ENCODE measurements at regions not wholly inside any gene's neighbourhood (a gene's known extent, or its start where the extent isn't known, plus 50 kb on each side); places are given as distances from the start of the nearest gene placed in this dataset.
"Not testable (repeated sequence)": the region's sequence is repeated elsewhere in the genome, so short reads cannot be mapped to it uniquely, and the experiment has no call there.

DNA sequence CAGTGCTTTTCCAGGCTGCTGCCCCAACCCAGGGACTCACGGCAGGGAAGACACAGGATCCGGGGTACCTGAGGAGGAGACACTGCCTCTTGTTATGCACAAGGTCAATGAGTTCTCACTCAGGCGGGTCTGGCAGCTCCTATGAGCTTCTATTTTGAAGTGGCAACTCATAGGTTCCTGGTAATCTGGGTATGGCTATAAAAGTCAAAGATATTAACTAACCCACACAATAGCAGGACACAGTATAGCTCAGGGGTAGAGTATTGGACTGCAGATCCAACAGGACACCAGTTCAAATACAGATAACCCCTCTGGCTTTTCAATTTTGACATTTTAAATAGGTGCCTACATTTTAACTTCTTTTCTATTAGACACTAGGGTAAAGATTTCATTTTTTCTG is 130.3 kb upstream of the ZNF746 start:
- Histone ChIP-seq H3K9me3 (ENCODE audit: control insufficient read depth, insufficient read depth, low read length) (no peaks in the 10 kb centered on the region), H3K27me3 (ENCODE audit: control insufficient read depth, insufficient read depth, low read length) (peaks cover 23% of the 10 kb centered on the region), H3K4me3 (ENCODE audit: low read depth, low read length) (no peak overlapping the region), H3K36me3 (ENCODE audit: control insufficient read depth, insufficient read depth, low read length) (no peaks in the 10 kb centered on the region), H3K9ac (ENCODE audit: low read depth, low read length) (no peak overlapping the region), H3K4me1 (ENCODE audit: control insufficient read depth, insufficient read depth, low read length) (peaks cover 3% of the 10 kb centered on the region)

DNA sequence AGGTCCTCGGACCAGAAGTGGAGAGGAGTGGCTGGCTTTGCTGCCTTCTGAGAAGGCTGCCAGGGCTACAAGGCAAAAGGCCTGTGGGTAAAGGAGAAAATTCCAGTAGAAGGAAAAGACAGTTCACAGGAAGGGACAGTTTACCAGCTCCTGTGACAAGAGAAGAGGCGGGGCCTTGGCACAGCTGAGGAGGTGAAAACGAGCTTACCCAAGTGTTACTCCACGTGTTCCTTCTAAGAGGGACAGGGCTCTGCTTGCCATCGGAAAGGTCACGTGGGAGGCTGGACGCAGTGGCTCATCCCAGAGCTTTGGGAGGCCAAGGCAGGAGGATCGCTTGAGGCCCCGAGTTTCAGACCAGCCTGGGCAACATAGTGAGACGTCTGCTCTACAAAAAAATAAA is 129.4 kb upstream of the ZNF746 start:
- Histone ChIP-seq H3K27me3 (ENCODE audit: control insufficient read depth, insufficient read depth, low read length) (peaks cover 16% of the 10 kb centered on the region), H3K9me3 (ENCODE audit: control insufficient read depth, insufficient read depth, low read length) (no peaks in the 10 kb centered on the region), H3K9ac (ENCODE audit: low read depth, low read length) (no peak overlapping the region), H3K36me3 (ENCODE audit: control insufficient read depth, insufficient read depth, low read length) (no peaks in the 10 kb centered on the region), H3K4me3 (ENCODE audit: low read depth, low read length) (no peak overlapping the region), H3K4me1 (ENCODE audit: control insufficient read depth, insufficient read depth, low read length) (peaks cover 3% of the 10 kb centered on the region)

DNA sequence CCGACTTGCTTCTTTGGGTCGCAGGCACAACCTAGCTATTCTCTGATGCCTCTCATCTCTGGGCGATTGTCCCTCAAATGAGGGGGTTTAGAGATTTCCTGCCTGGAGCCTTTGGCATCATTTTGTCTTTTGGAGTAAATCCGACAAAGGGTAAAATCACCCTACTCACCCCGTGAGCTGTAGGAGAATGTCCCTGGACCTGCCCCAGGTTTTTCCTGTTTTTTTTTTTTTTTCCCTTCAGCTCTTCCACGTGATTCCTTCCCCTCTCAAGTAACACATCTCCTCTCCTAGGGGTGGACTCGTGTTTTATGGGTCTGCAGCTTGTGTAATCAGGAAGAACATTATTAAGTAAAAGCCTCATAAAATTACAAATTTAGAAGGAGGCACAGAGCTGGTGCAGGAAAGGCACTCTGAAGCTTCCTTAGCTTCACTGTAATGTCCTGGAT is 128.4 kb upstream of the ZNF746 start:
- no peaks in the 10 kb centered on the region for H3K9me3 ChIP-seq (ENCODE audit: control insufficient read depth, insufficient read depth, low read length)
- H3K27me3 ChIP-seq (ENCODE audit: control insufficient read depth, insufficient read depth, low read length), result peaks cover 12% of the 10 kb centered on the region
- no peak overlapping the region for H3K9ac ChIP-seq (ENCODE audit: low read depth, low read length)
- H3K4me3 ChIP-seq (ENCODE audit: low read depth, low read length), result no peak overlapping the region
- H3K36me3 ChIP-seq (ENCODE audit: control insufficient read depth, insufficient read depth, low read length), result peaks cover under 1% of the 10 kb centered on the region
- H3K4me1 ChIP-seq (ENCODE audit: control insufficient read depth, insufficient read depth, low read length), result peaks cover 3% of the 10 kb centered on the region

DNA sequence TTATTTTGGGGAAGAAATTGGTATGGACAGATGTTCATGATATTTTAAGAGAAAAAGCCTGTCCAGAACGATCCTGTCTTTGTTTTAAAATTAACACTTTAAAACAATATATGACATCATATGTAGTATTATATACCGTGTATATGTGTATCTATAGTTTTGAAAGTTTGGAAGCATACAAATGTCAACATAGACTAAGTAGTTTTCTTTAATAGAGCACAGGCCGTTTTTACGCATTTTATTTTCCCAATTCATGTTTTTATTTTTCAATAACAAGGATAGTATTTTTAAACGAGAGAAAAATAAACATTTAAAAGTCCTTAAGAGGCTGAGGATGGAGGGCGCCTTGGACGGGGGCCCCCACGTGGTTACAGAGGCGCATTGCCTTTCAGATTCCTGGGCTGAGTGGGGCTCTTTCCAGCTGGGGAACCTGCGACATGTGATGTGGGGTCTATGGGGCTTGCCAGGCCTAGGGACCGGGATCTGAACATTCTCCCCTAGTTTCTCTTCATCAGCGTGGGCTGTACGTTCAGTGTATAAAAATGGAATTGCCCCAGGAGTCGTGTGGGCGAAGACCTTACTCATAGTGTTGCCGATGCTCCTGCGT is 127.8 kb upstream of the ZNF746 start:
- Histone ChIP-seq H3K4me3 (ENCODE audit: low read depth, low read length) (peak overlapping the region; percentile 59), H3K9ac (ENCODE audit: low read depth, low read length) (no peak overlapping the region), H3K9me3 (ENCODE audit: control insufficient read depth, insufficient read depth, low read length) (no peaks in the 10 kb centered on the region), H3K36me3 (ENCODE audit: control insufficient read depth, insufficient read depth, low read length) (peaks cover 5% of the 10 kb centered on the region), H3K27me3 (ENCODE audit: control insufficient read depth, insufficient read depth, low read length) (peaks cover 6% of the 10 kb centered on the region), H3K4me1 (ENCODE audit: control insufficient read depth, insufficient read depth, low read length) (peaks cover 3% of the 10 kb centered on the region)

DNA sequence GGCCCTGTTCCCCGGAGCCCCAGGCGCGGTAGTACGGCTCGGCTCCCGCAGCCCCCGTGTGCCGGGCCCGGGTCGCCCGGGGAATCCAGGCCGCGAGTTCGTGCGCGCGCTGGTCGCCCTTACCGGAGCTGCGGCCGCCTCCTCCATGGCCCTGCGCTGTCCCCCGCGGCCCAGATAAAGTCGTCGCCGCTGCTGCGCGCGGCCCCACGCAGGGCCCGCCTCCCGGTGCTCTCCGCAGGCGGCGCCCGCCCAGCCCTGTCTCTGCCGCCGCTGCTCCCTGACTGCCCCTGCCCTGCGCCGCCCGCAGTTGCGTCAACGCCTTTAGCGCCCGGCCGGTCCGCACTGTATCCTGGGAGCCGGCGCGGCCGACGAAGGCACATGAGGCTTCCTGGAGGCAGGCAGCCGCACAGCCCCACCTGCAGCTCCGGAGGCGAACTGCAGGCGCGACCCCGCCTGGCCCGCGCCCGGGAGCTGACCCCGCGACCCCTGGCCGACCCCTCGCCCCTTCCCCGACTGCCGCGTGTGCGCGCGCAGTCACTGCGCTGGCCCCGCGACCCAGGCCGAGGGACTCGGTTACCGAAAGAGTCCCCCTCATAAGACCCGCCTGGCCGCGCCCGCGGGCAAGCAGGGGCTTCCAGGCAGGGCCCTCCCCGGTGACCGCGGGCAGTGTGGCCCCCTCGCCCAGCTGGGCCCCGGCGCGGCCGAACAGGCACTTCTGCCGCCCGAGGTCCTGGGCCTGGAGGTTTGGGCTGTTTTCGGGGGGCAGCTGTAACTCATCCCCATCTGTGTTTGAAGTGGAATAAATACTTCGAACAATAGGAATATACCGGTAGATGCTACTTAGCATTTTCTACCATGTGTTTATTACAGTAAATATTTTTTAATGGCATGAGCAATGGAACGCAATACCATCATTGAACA is 127.1 kb upstream of the ZNF746 start:
- Histone ChIP-seq H3K4me3 (ENCODE audit: low read depth, low read length) (peak overlapping the region; percentile 77), H3K9ac (ENCODE audit: low read depth, low read length) (peak overlapping the region; percentile 73), H3K4me1 (ENCODE audit: control insufficient read depth, insufficient read depth, low read length) (peaks cover 3% of the 10 kb centered on the region), H3K27me3 (ENCODE audit: control insufficient read depth, insufficient read depth, low read length) (peaks cover 6% of the 10 kb centered on the region), H3K36me3 (ENCODE audit: control insufficient read depth, insufficient read depth, low read length) (peaks cover 13% of the 10 kb centered on the region), H3K9me3 (ENCODE audit: control insufficient read depth, insufficient read depth, low read length) (no peaks in the 10 kb centered on the region)

DNA sequence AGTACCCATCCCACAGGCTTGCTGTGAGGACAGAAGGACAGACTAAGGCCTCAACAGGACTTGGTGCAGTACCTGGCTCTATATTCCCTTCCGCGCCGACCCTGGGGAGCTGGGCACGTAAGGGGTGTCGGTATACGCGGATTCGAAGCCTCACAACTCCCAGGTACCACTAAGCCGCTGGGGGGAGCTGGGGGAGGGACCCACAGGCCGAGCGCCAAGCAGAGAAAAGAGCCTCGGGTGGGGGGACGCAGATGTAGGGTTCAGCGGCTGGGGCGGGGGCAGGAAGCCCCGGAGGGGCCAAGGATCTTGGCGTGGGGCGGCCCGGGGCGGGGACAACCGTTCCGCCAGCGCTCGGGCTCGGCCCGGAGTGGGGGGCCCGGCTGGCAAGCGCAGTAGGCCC is 126.4 kb upstream of the ZNF746 start:
- Histone ChIP-seq H3K27me3 (ENCODE audit: control insufficient read depth, insufficient read depth, low read length) (peaks cover 3% of the 10 kb centered on the region), H3K4me3 (ENCODE audit: low read depth, low read length) (peak overlapping the region; percentile 77), H3K9me3 (ENCODE audit: control insufficient read depth, insufficient read depth, low read length) (no peaks in the 10 kb centered on the region), H3K4me1 (ENCODE audit: control insufficient read depth, insufficient read depth, low read length) (peaks cover 3% of the 10 kb centered on the region), H3K9ac (ENCODE audit: low read depth, low read length) (peak overlapping the region; percentile 65), H3K36me3 (ENCODE audit: control insufficient read depth, insufficient read depth, low read length) (peaks cover 15% of the 10 kb centered on the region)

DNA sequence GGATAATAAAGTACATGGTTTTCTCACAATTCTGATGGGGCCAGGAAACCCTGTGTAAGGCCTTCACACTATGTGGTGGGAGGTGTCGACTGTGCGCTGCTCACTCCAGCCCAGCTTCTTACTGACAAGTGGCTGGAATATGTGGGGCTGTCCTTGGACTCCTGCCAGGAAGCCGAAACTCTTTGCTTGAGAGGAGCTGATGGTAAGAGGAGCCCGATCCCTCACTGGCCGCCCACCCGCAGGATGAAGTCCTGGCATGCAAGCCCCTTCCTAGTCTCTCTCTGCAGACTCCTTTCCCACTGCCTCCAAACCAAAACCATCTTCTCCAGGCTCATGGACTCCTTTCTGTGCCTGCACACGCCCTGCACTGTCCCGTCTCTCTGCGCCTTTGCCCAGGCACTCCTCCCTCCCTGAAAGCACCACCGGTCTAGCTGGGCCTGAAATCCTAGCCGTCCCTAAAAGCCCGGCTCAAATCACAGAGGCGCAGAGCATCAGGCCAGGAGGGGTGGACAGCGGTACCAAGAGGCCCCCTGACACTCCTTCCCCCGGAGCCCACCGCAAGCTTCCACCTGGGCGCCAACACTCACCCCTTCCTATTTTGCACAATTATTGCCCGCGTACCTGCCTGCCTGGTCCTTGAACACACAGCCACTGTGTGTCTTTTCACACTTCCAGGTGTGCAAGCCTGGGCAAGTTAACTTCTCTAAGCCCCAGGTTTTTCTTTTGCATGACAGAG is 125.8 kb upstream of the ZNF746 start:
- H3K4me1 ChIP-seq (ENCODE audit: control insufficient read depth, insufficient read depth, low read length); H3K9me3 ChIP-seq (ENCODE audit: control insufficient read depth, insufficient read depth, low read length); H3K27me3 ChIP-seq (ENCODE audit: control insufficient read depth, insufficient read depth, low read length): not testable (repeated sequence)
- Histone ChIP-seq H3K9ac (ENCODE audit: low read depth, low read length) (peak overlapping the region; percentile 65), H3K36me3 (ENCODE audit: control insufficient read depth, insufficient read depth, low read length) (peaks cover 17% of the 10 kb centered on the region), H3K4me3 (ENCODE audit: low read depth, low read length) (peak overlapping the region; percentile 77)

DNA sequence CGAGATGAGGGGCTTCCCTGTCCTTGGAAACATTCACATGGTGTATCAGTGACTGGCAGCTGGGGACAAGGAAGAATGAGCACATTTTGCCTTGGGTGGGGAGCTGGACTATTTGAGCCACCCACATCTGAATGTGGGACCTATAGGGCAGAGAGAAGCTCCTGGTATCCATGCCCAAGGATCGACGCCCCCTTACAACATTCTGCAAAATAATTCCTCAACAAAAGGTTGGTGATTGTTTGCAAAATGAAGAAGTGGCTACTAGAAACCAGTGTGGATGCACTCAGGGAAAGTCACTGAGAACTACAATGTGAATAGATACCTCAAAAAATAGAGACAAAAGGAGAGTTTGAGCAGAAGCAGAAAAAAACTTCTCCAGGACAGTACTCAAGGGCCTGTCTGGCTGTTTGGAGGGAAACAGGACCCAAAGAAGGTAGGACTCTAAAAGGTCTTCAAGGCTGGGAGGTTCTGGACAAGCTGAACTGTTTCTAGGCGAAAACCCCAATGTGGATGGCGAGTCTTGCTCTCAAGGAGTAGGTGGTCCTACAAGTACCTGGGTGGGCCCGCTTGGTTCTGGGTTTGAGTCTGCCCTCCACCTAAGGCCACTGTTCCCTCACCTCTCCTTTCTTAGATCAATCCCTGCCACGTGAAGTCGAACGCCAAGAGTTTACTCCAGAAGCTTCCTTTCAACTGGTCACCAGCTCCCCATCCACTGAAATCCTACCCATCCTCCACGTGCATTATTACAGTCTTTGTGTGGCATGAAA is 125.0 kb upstream of the ZNF746 start:
- Histone ChIP-seq H3K36me3 (ENCODE audit: control insufficient read depth, insufficient read depth, low read length) (peaks cover 18% of the 10 kb centered on the region), H3K4me1 (ENCODE audit: control insufficient read depth, insufficient read depth, low read length) (peaks cover 3% of the 10 kb centered on the region), H3K9me3 (ENCODE audit: control insufficient read depth, insufficient read depth, low read length) (no peaks in the 10 kb centered on the region), H3K9ac (ENCODE audit: low read depth, low read length) (no peak overlapping the region), H3K27me3 (ENCODE audit: control insufficient read depth, insufficient read depth, low read length) (peaks cover 3% of the 10 kb centered on the region), H3K4me3 (ENCODE audit: low read depth, low read length) (no peak overlapping the region)

DNA sequence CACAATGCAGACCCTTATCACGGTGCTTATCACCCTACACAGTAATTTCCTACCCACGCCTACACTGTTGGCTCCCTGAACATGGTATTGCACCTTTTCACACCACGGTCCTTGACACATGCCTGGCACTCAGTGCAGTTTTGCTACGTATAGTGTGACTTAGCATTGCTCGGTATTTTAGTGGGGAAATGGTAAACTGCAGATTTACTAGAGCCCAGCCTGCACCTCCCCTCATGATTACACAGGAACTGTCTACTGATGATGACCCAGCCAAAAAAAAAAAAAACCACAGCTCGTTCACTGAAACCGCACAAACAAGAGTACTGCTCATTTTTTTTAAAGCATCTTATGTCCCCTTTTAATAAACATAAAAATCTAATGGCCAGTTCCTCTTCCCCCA is 124.2 kb upstream of the ZNF746 start:
- Histone ChIP-seq H3K4me3 (ENCODE audit: low read depth, low read length) (no peak overlapping the region), H3K36me3 (ENCODE audit: control insufficient read depth, insufficient read depth, low read length) (peaks cover 23% of the 10 kb centered on the region)

DNA sequence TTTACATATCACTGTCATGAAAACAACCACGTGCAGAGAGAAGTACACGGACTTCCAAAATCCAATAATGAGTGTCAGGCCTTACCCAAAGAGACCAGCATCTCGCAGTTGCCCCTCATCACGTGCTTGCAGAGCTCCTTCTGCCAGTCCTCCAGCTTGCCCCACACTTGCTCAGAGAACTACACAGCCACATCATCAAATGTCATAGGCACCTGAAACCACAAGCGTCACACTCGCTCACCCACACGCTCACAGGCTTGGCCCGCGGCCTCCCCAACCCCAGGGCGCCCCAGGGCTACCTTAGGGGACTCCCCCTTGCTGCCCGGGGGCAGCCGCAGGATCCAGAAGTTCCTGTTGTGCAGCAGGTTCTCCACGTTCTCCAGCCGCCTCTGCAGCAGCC is 123.4 kb upstream of the ZNF746 start:
- Histone ChIP-seq H3K36me3 (ENCODE audit: control insufficient read depth, insufficient read depth, low read length) (peaks cover 29% of the 10 kb centered on the region), H3K9me3 (ENCODE audit: control insufficient read depth, insufficient read depth, low read length) (no peaks in the 10 kb centered on the region), H3K9ac (ENCODE audit: low read depth, low read length) (no peak overlapping the region), H3K4me3 (ENCODE audit: low read depth, low read length) (no peak overlapping the region), H3K4me1 (ENCODE audit: control insufficient read depth, insufficient read depth, low read length) (no peaks in the 10 kb centered on the region), H3K27me3 (ENCODE audit: control insufficient read depth, insufficient read depth, low read length) (no peaks in the 10 kb centered on the region)

More for the DNA sequence above, 124.2 kb upstream of the ZNF746 start:
- Histone ChIP-seq H3K9ac (ENCODE audit: low read depth, low read length) (no peak overlapping the region), H3K27me3 (ENCODE audit: control insufficient read depth, insufficient read depth, low read length) (peaks cover 2% of the 10 kb centered on the region), H3K4me1 (ENCODE audit: control insufficient read depth, insufficient read depth, low read length) (peaks cover 3% of the 10 kb centered on the region), H3K9me3 (ENCODE audit: control insufficient read depth, insufficient read depth, low read length) (no peaks in the 10 kb centered on the region)

DNA sequence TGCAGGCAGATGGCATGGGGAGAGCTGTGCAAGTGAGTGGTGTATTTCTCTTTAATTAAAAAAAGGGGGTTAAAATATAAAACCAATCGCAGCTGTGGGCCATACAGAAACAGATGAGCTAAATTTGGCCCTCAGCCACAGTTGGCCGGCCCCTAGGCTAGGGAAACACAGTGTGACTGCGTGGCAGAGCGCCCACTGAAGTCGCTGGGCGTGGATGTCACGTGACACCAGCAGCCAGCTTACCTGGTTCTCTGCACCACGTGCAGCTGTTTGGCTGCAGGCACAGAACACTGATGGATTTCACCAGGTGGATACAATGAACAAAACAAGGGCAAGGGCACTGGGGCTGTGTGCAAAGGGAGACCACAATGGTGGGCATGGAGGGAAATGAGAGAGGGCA is 119.3 kb upstream of the ZNF746 start:
- H3K4me1 ChIP-seq (ENCODE audit: control insufficient read depth, insufficient read depth, low read length), result no peaks in the 10 kb centered on the region
- H3K9ac ChIP-seq (ENCODE audit: low read depth, low read length), result no peak overlapping the region
- no peaks in the 10 kb centered on the region for H3K9me3 ChIP-seq (ENCODE audit: control insufficient read depth, insufficient read depth, low read length)
- H3K27me3 ChIP-seq (ENCODE audit: control insufficient read depth, insufficient read depth, low read length), result no peaks in the 10 kb centered on the region
- no peak overlapping the region for H3K4me3 ChIP-seq (ENCODE audit: low read depth, low read length)
- H3K36me3 ChIP-seq (ENCODE audit: control insufficient read depth, insufficient read depth, low read length), result peaks cover 46% of the 10 kb centered on the region

Measured in iPS-15b (cell line).